ENCODE measurements at regions not wholly inside any gene's neighbourhood (a gene's known extent, or its start where the extent isn't known, plus 50 kb on each side); places are given as distances from the start of the nearest gene placed in this dataset.

DNA sequence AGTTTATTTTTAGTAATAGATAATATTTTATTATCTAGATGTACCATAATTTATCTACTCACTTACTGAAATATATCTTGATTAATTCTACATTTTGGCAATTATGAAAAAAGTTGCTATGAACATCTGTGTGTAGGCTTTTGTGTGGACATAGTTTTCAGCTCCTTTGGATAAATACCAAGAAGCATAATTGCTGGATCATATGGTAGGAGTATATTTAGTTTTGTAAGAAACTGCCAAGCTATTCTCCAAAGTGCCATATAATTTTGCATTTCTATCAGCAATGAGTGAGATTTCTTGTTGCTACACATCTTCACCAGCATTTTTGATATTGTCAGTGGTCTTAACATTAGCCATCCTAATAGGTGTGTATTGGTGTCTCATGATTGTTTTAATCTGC, 882.6 kb upstream of the GRIA3 start:
- TF ChIP-seq, protein P1, sequence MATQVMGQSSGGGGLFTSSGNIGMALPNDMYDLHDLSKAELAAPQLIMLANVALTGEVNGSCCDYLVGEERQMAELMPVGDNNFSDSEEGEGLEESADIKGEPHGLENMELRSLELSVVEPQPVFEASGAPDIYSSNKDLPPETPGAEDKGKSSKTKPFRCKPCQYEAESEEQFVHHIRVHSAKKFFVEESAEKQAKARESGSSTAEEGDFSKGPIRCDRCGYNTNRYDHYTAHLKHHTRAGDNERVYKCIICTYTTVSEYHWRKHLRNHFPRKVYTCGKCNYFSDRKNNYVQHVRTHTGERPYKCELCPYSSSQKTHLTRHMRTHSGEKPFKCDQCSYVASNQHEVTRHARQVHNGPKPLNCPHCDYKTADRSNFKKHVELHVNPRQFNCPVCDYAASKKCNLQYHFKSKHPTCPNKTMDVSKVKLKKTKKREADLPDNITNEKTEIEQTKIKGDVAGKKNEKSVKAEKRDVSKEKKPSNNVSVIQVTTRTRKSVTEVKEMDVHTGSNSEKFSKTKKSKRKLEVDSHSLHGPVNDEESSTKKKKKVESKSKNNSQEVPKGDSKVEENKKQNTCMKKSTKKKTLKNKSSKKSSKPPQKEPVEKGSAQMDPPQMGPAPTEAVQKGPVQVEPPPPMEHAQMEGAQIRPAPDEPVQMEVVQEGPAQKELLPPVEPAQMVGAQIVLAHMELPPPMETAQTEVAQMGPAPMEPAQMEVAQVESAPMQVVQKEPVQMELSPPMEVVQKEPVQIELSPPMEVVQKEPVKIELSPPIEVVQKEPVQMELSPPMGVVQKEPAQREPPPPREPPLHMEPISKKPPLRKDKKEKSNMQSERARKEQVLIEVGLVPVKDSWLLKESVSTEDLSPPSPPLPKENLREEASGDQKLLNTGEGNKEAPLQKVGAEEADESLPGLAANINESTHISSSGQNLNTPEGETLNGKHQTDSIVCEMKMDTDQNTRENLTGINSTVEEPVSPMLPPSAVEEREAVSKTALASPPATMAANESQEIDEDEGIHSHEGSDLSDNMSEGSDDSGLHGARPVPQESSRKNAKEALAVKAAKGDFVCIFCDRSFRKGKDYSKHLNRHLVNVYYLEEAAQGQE (IDR thresholded peaks at IDR 0.05; ENCODE audit: insufficient read depth in 1 of 2, low read depth in 2 of 2, low read length in 2 of 2), result no peak
- no peak for TF ChIP-seq SIN3A (IDR thresholded peaks at IDR 0.05; ENCODE audit: borderline replicate concordance, insufficient read depth, low read length)
- TF ChIP-seq FOXP2 (optimal IDR thresholded peaks at IDR 0.05; ENCODE audit: borderline replicate concordance, extremely low read depth, extremely low read length, insufficient read depth), result no peak
- TF ChIP-seq POLR2AphosphoS5 (IDR thresholded peaks at IDR 0.05; ENCODE audit: low read depth, low read length), result no peak
- TF ChIP-seq TAF1 (IDR thresholded peaks at IDR 0.05; ENCODE audit: borderline replicate concordance, insufficient read depth, low read length), result no peak

DNA sequence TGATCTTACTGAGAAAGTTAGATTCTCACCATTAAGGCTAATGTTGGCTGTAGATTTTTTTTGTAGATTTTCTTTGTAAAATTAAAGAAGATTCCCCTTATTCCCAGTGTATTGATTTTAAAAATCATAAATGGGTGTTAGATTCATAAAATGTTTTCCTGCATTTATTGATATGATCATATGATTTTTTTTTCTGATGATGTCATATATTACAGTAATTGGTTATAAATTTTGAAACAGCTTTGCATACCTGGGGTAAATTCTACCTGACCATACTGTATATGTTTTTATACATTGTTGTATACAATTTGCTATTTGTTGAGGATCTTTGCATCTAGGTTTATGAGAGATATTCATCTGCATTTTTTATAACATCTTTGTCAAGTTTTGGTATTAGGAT, 880.3 kb upstream of the GRIA3 start:
- TF ChIP-seq SIN3A (IDR thresholded peaks at IDR 0.05; ENCODE audit: borderline replicate concordance, insufficient read depth, low read length) (no peak), POLR2AphosphoS5 (IDR thresholded peaks at IDR 0.05; ENCODE audit: low read depth, low read length) (no peak), TAF1 (IDR thresholded peaks at IDR 0.05; ENCODE audit: borderline replicate concordance, insufficient read depth, low read length) (no peak), FOXP2 (optimal IDR thresholded peaks at IDR 0.05; ENCODE audit: borderline replicate concordance, extremely low read depth, extremely low read length, insufficient read depth) (no peak)
- TF ChIP-seq, protein P1 (IDR thresholded peaks at IDR 0.05; ENCODE audit: insufficient read depth in 1 of 2, low read depth in 2 of 2, low read length in 2 of 2), result no peak

DNA sequence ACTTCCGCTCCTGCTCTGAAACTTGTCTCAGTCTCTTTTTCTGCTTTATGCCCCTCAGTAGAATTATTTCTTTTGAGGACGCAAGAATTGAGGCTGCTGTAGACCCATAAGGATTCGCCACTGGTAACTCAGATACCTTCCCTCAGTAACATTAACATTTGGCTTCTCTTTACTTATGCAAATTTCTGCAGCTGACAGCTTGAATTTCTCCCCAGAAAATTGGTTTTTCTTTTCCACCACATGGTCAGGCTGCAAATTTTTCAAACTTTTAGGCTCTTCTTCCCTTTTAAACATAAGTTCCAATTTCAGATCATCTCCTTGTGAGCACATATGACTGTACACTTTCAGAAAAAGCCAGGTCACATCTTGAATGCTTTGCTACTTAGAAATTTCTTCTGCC, 839.3 kb upstream of the GRIA3 start:
- TF ChIP-seq SIN3A (IDR thresholded peaks at IDR 0.05; ENCODE audit: borderline replicate concordance, insufficient read depth, low read length), result no peak
- TF ChIP-seq FOXP2 (optimal IDR thresholded peaks at IDR 0.05; ENCODE audit: borderline replicate concordance, extremely low read depth, extremely low read length, insufficient read depth), result no peak
- TF ChIP-seq, protein P1 (IDR thresholded peaks at IDR 0.05; ENCODE audit: insufficient read depth in 1 of 2, low read depth in 2 of 2, low read length in 2 of 2), result no peak
- TF ChIP-seq TAF1 (IDR thresholded peaks at IDR 0.05; ENCODE audit: borderline replicate concordance, insufficient read depth, low read length), result no peak
- no peak for TF ChIP-seq POLR2AphosphoS5 (IDR thresholded peaks at IDR 0.05; ENCODE audit: low read depth, low read length)

DNA sequence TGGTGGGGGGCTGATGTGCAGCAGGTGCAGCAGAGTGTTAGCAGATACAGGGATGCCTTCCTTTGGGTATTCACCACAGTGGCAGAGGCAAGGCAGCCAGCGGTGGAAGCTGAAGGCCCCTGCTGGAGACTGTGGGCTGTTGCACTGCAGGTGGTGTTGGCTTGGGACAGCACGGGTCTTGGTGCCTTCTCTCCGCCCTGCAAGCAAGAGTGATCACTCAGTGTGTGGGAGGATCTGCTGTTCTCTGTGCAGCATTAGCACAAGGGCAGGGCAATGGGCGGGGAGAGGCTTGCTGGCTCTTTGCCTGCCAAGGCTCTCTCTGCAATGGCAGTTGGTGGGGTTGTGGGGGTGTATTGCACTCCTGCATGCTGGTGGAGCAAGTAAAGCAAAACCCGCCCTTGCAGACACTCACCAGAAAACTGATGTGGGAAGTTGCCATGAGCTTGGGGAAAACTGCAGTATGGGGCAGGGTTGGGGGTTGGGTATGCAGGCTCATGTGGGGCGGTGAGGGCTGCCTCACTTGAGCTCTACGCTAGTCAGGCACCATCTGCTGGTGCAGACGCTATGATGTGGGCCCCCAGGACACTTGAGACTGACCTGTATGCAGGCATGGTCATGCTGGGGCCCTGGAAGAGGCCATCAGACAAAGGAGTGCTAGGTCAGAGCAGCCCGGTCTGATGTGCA, 820.8 kb upstream of the GRIA3 start:
- TF ChIP-seq TAF1 (IDR thresholded peaks at IDR 0.05; ENCODE audit: borderline replicate concordance, insufficient read depth, low read length), result no peak
- TF ChIP-seq, protein P1 (IDR thresholded peaks at IDR 0.05; ENCODE audit: insufficient read depth in 1 of 2, low read depth in 2 of 2, low read length in 2 of 2), result no peak
- no peak for TF ChIP-seq FOXP2 (optimal IDR thresholded peaks at IDR 0.05; ENCODE audit: borderline replicate concordance, extremely low read depth, extremely low read length, insufficient read depth)
- no peak for TF ChIP-seq SIN3A (IDR thresholded peaks at IDR 0.05; ENCODE audit: borderline replicate concordance, insufficient read depth, low read length)
- TF ChIP-seq POLR2AphosphoS5 (IDR thresholded peaks at IDR 0.05; ENCODE audit: low read depth, low read length), result no peak

All from PFSK-1 (cell line).